C4-2B (cell line): ENCODE measurements at regions not wholly inside any gene's neighbourhood (a gene's known extent, or its start where the extent isn't known, plus 50 kb on each side); places are given as distances from the start of the nearest gene placed in this dataset.

Source experiments
- CTCF ChIP-seq: fragments of 450-650 bp; conservative IDR thresholded peaks from 2 replicates; pipeline ENCODE4 v1.5.1; 2017; ENCODE audit warnings: mild to moderate bottlenecking
- ZFX ChIP-seq: fragments of 450-650 bp; IDR thresholded peaks from 2 replicates; pipeline ENCODE4 v1.6.1; 2017

GRCh38 chr3:153925841-153926514, 195.2 kb upstream of the ARHGEF26 start:
- no peak for TF ChIP-seq CTCF
- no peak for TF ChIP-seq ZFX
